ENCODE measurements at regions not wholly inside any gene's neighbourhood (a gene's known extent, or its start where the extent isn't known, plus 50 kb on each side); places are given as distances from the start of the nearest gene placed in this dataset.

DNA sequence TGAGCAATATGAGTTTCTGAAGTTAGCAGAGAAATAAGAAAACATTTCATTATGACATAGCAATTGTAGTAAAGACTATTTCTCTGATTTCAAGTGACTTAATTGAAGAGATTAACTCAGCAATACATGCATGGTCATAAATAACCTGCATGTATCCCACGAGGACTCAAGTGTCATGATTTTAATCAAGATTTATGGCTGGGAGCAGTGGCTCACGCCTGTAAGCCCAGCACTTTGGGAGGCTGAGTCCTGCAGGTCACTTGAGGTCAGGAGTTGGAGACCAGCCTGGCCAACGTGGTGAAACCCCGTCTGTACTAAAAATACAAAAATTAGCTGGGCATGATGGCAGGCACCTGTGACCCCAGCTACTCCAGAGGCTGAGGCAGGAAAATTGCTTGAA, 311.9 kb upstream of the PLD5 start:
- Histone ChIP-seq H3K4me3 (no peak overlapping the region), H3K27ac (no peak overlapping the region), H3K36me3 (no peaks in the 10 kb centered on the region), H3K27me3 (replicated peaks; ENCODE audit: insufficient read depth) (no peaks in the 10 kb centered on the region), H3K4me1 (ENCODE audit: control insufficient read depth in 1 of 2, low read depth in 2 of 2) (no peaks in the 10 kb centered on the region), H3K9me3 (no peaks in the 10 kb centered on the region)
- TF ChIP-seq, protein P1, sequence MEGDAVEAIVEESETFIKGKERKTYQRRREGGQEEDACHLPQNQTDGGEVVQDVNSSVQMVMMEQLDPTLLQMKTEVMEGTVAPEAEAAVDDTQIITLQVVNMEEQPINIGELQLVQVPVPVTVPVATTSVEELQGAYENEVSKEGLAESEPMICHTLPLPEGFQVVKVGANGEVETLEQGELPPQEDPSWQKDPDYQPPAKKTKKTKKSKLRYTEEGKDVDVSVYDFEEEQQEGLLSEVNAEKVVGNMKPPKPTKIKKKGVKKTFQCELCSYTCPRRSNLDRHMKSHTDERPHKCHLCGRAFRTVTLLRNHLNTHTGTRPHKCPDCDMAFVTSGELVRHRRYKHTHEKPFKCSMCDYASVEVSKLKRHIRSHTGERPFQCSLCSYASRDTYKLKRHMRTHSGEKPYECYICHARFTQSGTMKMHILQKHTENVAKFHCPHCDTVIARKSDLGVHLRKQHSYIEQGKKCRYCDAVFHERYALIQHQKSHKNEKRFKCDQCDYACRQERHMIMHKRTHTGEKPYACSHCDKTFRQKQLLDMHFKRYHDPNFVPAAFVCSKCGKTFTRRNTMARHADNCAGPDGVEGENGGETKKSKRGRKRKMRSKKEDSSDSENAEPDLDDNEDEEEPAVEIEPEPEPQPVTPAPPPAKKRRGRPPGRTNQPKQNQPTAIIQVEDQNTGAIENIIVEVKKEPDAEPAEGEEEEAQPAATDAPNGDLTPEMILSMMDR (IDR thresholded peaks at IDR 0.05), result no peak
- ATAC-seq (ENCODE audit: insufficient number of reproducible peaks, low FRiP score, low read depth) (no peak), DNase-seq (ENCODE audit: low spot score) (no peak)

DNA sequence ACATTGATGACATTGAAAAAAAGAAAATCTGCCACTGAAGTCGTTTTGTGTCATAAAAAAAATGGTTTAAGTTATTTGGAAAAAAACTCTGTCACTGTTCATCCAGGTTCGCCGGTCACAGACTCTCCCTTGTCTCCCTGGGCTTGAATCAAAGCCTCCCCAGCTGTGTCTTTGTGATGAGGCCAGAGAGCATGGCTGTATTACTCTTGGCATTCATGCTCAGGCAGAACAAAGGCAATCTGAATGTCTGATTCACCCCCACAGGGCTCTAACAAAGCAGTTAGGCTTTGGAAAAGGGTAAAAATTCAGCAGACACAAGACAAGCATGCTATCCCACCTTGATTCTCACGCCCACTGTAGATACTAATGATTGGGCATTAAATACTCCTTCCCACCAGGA, 304.3 kb upstream of the PLD5 start:
- ATAC-seq (ENCODE audit: insufficient number of reproducible peaks, low FRiP score, low read depth), result no peak
- Histone ChIP-seq H3K36me3 (no peaks in the 10 kb centered on the region), H3K27ac (no peak overlapping the region), H3K9me3 (no peaks in the 10 kb centered on the region), H3K4me1 (ENCODE audit: control insufficient read depth in 1 of 2, low read depth in 2 of 2) (no peaks in the 10 kb centered on the region), H3K27me3 (replicated peaks; ENCODE audit: insufficient read depth) (no peaks in the 10 kb centered on the region), H3K4me3 (no peak overlapping the region)
- DNase-seq (ENCODE audit: low spot score), result no peak
- TF ChIP-seq, protein P1 (IDR thresholded peaks at IDR 0.05), result no peak

DNA sequence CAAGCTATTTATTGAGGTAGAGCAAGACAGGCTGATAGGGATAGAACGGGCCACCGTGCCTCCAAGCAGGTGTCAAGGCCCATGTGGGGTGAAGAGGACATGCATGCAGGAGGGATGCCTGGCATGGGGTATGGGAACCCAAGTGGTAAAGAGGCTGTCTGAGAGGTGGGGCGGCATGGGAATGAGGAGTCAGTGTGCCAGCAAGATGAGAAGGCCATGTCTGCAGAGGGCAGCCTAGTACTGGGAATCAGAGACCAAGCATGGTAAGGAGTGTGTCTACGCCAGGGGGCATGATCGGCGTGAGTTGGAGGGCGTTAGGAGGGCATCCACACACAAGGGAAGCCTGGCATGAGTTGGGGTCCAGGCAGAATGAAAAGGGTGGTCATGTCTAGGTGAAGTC, 303.7 kb upstream of the PLD5 start:
- Histone ChIP-seq H3K27ac (no peak overlapping the region), H3K4me1 (ENCODE audit: control insufficient read depth in 1 of 2, low read depth in 2 of 2) (no peaks in the 10 kb centered on the region), H3K9me3 (no peaks in the 10 kb centered on the region), H3K27me3 (replicated peaks; ENCODE audit: insufficient read depth) (no peaks in the 10 kb centered on the region), H3K36me3 (no peaks in the 10 kb centered on the region), H3K4me3 (no peak overlapping the region)
- ATAC-seq (ENCODE audit: insufficient number of reproducible peaks, low FRiP score, low read depth) (no peak), DNase-seq (ENCODE audit: low spot score) (no peak)
- TF ChIP-seq, protein P1 (IDR thresholded peaks at IDR 0.05), result no peak

DNA sequence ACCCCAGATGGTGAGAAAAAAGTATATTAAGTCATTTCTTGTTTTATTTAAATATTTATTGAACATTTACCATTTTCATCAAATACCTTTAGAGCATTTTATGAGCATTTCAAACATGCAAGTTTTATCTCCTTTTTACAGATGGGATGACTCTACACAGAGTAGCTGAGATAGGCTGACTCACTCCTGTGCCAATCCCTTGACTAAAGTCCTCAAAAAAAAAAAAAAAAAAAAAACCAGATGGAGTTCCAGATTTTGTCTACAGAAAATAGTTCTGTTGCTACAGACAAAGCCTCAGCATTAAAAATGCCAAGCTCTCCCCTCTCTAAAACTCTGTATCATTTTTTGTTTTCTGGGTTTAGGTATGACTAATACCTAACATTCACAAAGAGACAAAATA, 303.0 kb upstream of the PLD5 start:
- TF ChIP-seq, protein P1 (IDR thresholded peaks at IDR 0.05), result no peak
- H3K4me3 ChIP-seq, result no peak overlapping the region
- H3K27me3 ChIP-seq (replicated peaks; ENCODE audit: insufficient read depth), result no peaks in the 10 kb centered on the region
- ATAC-seq (ENCODE audit: insufficient number of reproducible peaks, low FRiP score, low read depth), result no peak
- H3K27ac ChIP-seq, result no peak overlapping the region
- no peak for DNase-seq (ENCODE audit: low spot score)
- H3K4me1 ChIP-seq (ENCODE audit: control insufficient read depth in 1 of 2, low read depth in 2 of 2), result no peaks in the 10 kb centered on the region
- H3K36me3 ChIP-seq, result no peaks in the 10 kb centered on the region
- no peaks in the 10 kb centered on the region for H3K9me3 ChIP-seq

DNA sequence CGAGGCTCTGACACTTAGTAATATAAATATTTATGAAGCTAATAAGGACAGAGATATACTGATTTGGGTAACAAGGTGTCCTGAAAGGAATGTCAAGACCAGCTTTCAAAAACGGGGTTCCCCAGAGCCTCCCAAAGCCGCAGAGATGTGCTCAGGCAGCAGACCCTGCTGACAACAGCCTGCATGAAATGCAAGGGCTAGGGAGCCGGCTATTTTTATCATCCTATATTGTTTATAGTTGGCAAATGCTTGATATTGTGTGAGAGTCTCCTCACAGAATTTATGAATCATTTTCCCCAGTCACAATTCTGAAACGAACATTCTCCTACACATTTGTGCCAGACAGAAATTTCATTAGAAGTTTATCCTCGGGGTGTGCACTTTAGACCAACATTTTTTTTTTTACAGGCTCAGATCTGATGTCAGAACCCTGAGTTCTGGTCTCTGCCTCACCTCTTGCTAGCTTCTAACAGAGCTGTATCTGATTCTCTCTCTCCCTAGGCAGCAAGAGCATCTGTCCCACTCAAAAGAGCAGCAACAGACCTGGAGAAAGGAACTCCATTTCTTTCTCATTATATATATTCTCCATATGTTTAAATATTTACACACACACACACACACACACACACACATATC, 302.3 kb upstream of the PLD5 start:
- H3K4me1 ChIP-seq (ENCODE audit: control insufficient read depth in 1 of 2, low read depth in 2 of 2), result no peaks in the 10 kb centered on the region
- no peak for ATAC-seq (ENCODE audit: insufficient number of reproducible peaks, low FRiP score, low read depth)
- H3K9me3 ChIP-seq, result no peaks in the 10 kb centered on the region
- TF ChIP-seq, protein P1 (IDR thresholded peaks at IDR 0.05), result no peak
- no peaks in the 10 kb centered on the region for H3K27me3 ChIP-seq (replicated peaks; ENCODE audit: insufficient read depth)
- no peaks in the 10 kb centered on the region for H3K36me3 ChIP-seq
- no peak overlapping the region for H3K27ac ChIP-seq
- DNase-seq (ENCODE audit: low spot score), result no peak
- H3K4me3 ChIP-seq, result no peak overlapping the region
